Activated CD8-positive, alpha-beta memory T cell treated with anti-CD3 and anti-CD28 coated beads, Interleukin-2, amount 50 U/mL, for 1 hour (primary cell): ENCODE measurements at regions not wholly inside any gene's neighbourhood (a gene's known extent, or its start where the extent isn't known, plus 50 kb on each side); places are given as distances from the start of the nearest gene placed in this dataset.
"Not testable (repeated sequence)": the region's sequence is repeated elsewhere in the genome, so short reads cannot be mapped to it uniquely, and the experiment has no call there.

ENCODE experiments used
- DNase-seq: peaks from one replicate; pipeline ENCODE4 v3.0.0-alpha.2; 2020; ENCODE audit errors: extremely low read depth

DNA sequence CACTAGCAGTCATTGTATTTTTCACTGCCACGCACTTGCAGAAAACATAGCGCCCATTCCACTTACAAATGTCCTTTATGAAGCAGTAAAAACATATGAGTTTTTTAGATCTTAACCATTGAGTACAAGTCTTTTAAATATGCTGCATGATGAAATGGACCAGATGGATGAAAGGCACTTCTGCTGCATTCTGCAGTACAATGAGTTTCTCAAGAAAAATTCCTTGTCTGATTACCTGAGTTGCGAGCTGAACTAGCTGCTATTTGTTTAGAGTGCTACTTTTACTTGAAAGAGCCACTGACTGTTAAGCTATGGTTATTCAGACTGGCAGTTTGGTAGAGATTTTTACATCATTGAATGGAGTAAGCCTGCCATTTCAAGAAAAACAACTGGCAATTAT is 825.5 kb upstream of the ACVR2A start:
- no peak for DNase-seq

DNA sequence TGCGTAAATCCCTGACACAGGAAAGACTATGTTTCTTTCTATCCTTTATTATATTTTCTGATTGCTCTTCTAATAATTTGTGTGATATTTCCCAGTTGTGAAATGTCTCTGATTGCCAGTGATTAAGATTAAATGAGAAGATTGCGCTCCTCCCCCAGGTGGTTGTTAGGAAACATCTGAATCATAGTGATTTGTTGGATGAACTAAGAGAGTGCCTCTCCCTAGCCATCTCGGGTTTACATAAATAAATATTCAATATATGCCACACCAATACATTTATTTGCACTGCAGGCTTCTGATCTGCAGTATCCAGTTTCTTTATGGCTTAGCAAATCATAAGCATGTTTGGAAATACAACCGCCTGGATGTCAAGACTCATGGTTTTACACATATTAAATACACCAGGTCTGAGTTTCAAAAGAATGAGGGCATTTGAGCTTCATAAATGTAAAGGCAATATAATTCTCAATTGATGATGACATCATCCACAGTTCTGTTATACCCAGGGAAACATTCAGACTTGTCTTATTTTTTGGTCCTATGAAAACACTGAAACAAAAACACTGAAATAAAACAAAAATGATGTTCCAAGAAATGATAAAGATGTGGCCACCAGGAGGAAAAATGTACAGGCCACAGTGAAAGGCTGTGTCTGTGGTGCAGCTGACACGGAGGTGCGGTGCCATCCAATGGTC is 826.7 kb upstream of the ACVR2A start:
- DNase-seq = no peak

GRCh38 chr2:147016181-147016580 is 828.6 kb upstream of the ACVR2A start:
- DNase-seq = no peak

- no peak for DNase-seq
Observed at GRCh38 chr2:147015591-147015990, 829.2 kb upstream of the ACVR2A start.

GRCh38 chr2:147013696-147014392 is 831.0 kb upstream of the ACVR2A start:
- no peak for DNase-seq

DNA sequence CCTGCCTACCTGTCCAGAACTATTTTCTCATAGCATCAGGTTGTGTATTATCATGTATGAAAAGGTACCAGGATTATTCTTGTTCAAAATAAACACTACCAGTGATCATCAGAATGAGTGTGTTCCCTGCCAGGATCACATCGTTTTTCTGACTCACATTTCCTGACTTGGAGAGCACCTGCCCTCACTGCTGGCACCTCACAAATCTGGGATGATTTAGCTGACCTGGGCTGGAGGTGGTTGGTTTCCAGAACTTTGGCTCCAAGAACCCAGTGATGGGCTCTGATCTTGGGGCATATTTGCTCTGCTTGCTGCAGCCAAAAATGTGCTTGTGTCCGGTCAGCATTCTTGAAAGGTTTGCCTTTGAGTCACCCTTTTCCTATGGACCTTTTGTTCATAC is 836.3 kb upstream of the ACVR2A start:
- no peak for DNase-seq

GRCh38 chr2:147006736-147007141 is 838.1 kb upstream of the ACVR2A start:
- DNase-seq = no peak

DNA sequence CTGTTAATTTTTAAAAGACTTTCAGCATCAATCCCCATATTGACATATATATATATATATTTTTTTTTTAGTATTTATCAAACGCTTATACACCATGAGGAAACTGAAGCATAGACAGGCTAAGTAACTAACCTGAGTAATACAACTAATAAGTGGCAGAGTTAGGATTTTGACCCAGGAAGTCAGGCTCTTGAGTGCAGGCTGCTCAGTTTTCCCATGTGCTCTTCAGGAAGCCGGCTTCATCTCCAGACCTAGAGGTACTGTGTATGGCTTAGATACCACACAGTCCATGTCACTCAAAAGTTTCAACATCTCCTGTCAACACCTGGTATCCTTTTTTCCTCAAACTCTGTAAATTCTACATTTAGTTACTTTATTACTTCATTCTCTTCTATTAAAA is 841.7 kb upstream of the ACVR2A start:
- DNase-seq = no peak

DNA sequence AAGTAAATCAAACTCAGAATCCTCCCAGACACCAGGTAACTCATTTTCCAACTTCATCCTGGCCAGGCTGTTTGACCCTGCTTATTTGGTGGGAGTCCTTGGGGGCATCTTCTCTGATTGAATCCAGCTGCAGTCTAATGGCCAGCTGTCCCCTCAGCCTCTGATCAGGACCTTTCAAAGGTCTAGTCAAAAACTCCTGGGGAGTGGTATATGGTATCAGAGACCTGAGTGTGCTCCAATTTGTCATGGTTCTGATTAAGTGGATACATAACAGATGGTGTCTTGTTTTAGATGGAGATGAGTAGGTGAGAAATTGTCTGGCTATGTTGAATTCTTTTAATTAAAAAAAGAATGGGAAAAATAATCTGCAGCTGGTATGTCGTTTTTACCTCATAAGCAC is 842.6 kb upstream of the ACVR2A start:
- DNase-seq = no peak

- no peak for DNase-seq
Observed at GRCh38 chr2:147001061-147001460, 843.8 kb upstream of the ACVR2A start.

- not testable (repeated sequence) for DNase-seq
Observed at GRCh38 chr2:147000151-147000550, 844.7 kb upstream of the ACVR2A start.

DNA sequence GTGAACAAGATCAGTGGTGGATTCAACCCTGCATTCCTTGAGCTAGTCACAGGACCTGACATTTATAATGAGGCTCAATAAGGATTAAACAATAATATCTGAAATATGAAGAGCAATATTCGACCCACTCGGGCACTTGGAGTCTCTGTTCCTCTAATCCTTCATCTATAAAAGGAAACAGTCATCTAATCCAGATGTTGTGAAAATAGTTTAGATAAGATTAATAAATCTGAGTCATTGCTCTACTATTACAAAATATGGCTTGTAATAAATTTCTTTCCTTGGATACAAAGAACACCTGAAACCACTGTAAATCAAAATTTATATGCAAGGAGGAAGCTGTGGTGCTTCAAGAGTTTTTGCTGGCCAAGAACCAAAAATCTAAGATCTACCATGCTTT is 846.9 kb upstream of the ACVR2A start:
- DNase-seq = no peak

DNA sequence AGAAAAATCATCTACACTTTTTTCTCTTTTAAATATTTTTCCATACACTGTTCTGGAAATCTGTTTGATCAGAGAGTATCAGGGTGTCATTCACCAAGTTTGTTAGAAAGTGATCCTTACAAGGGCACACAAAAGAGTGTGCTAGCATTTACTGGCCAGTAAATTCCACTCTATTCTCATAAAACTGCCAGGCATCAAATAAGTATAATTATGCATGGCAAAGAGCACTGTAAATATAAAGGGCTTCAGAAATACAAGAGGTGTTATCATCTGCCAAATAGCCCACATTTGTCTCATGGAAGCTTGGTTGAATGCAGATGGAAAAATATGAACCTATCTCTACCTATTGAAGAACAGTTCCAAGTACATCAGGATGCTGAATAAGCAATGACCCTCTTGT is 847.3 kb upstream of the ACVR2A start:
- no peak for DNase-seq

- DNase-seq = no peak
Observed at GRCh38 chr2:146994246-146994645, 850.6 kb upstream of the ACVR2A start.

DNA sequence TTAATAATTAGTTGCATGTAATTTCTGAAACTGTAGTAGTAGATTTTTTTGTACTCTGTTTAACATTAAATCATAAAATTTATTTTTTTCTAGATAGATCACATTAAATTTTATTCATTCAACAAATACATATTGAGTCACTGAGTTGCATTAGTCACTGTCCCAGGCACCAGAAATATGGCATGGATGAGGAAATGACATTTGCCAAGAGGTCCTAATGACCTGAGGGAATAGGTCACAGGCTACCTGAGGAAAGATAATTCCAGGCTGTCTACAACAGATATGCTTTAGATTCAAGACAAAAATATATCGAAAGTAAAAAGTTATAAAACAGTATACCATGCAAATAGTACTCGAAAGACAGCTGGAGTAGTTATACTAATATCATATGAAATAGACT is 852.4 kb upstream of the ACVR2A start:
- DNase-seq = no peak

- no peak for DNase-seq
Observed at GRCh38 chr2:146992057-146992456, 852.8 kb upstream of the ACVR2A start.

DNA sequence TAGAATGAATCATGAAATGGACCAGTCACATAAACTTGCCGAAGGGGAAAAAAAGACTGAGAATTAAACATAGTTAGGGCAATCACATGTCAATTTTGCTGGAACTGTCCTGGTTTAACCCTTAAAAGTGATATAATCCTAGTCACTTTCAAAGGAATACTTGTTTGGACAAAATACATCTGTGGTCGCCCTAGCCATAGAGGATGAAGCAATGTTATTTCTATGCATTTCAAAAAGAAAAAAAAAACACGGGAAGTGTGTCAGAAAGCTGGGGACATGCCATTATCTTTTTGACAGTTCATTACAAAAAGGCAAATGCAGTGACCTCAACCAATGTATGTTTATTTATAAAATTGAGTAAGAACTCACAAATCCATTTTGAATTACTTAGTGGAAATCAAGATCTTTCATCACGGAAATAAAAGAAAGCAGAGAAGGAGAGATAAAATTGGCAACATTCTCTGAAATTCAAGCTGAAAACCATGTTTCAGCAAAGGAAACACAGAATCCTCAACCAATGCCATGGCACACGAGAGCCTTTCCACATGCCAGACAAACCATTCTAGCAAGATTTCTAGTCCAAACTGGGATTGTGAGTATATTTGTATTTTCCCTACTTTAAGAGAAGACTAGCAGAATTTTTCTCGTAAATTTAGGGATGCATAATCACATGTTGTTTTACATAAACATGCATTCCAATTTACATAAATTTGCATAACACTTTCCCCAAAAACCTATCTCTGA is 854.3 kb upstream of the ACVR2A start:
- no peak for DNase-seq

DNA sequence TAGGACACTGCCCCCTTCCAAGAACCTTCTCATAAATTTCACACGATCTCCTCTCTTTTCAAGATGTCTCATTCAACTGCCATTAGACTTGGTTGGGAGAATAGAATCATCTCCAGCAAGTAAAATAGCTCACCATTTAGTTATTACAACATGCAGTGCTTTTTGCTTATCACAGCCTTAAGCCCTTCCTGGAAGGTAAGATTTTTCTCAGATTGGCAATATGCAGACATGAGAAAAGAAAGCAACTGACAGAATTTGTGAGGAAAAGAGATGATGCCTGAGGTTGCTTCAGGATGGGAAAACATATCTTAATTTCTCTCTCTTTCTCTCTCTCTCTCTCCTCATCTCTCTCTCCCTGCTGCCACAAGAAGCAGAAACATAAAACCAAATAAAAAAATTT is 855.1 kb upstream of the ACVR2A start:
- DNase-seq = no peak

GRCh38 chr2:146987996-146988395 is 856.8 kb upstream of the ACVR2A start:
- DNase-seq = no peak

- DNase-seq = no peak
Observed at GRCh38 chr2:146986161-146986560, 858.7 kb upstream of the ACVR2A start.

GRCh38 chr2:146985753-146986152 is 859.1 kb upstream of the ACVR2A start:
- no peak for DNase-seq

- no peak for DNase-seq
Observed at GRCh38 chr2:146984014-146984413, 860.8 kb upstream of the ACVR2A start.

DNA sequence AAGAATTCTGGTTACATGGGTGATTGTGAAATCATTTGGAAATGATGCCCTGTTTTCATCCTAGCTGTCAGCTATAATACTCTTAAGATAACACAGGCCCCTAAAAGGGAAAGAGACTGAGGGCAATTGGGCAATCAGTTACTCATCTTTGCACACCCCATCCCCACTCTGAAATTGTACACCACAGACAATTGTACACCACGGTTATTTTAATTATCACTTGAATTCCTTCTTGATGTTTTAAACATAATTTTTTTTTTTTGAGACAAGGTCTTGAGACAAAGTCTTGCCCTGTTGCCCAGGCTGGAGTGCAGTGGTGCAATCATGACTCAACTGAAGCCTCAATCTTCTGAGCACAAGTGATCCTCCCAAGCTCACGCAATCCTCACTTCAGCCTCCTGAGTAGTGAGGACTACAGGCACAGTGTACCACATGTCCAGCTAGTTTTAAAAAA is 862.4 kb upstream of the ACVR2A start:
- DNase-seq = no peak
